GM12891 (cell line): ENCODE measurements at regions not wholly inside any gene's neighbourhood (a gene's known extent, or its start where the extent isn't known, plus 50 kb on each side); places are given as distances from the start of the nearest gene placed in this dataset.

Source experiments
- PAX5 ChIP-seq: IDR thresholded peaks from 2 replicates; pipeline ENCODE4 v1.6.1; 2011; ENCODE audit warnings: low read length, moderate library complexity, mild to moderate bottlenecking; ENCODE audit not compliant: insufficient read depth, severe bottlenecking
- POLR2A ChIP-seq: IDR thresholded peaks from 2 replicates; pipeline ENCODE4 v1.6.1; 2011; ENCODE audit warnings: low read depth, low read length, control low read depth
- POLR2AphosphoS5 ChIP-seq: IDR thresholded peaks from 2 replicates; pipeline ENCODE4 v1.6.1; 2011; ENCODE audit warnings: low read depth, low read length, control low read depth
- POU2F2 ChIP-seq: IDR thresholded peaks from 2 replicates; pipeline ENCODE4 v1.6.1; 2011; ENCODE audit warnings: low read depth, mild to moderate bottlenecking, control low read depth, low read length, moderate library complexity
- SPI1 ChIP-seq: IDR thresholded peaks from 2 replicates; pipeline ENCODE4 v1.6.1; 2011; ENCODE audit warnings: low read depth, low read length, control low read depth
- TAF1 ChIP-seq: IDR thresholded peaks from 2 replicates; pipeline ENCODE4 v1.6.1; 2011; ENCODE audit warnings: low read depth, low read length, control low read depth

- TF ChIP-seq POLR2A (no peak), PAX5 (no peak), POLR2AphosphoS5 (no peak), SPI1 (peak; percentile 46; the same call in 1 of the 2 replicates), TAF1 (peak; percentile 28; the same call in 1 of the 2 replicates), POU2F2 (no peak)
Observed at GRCh38 chr2:62303788-62304187, 107.9 kb downstream of the B3GNT2 start.
